GM21390 (cell line): ENCODE measurements at regions not wholly inside any gene's neighbourhood (a gene's known extent, or its start where the extent isn't known, plus 50 kb on each side); places are given as distances from the start of the nearest gene placed in this dataset.
A peak's percentile ranks its signal among the peaks of the same experiment; 100 is the strongest.
"Not testable (repeated sequence)": the region's sequence is repeated elsewhere in the genome, so short reads cannot be mapped to it uniquely, and the experiment has no call there.

Experiments
- ATAC-seq: cut with Tn5 transposase; IDR thresholded peaks from one replicate; pipeline ENCODE4 v1.9.1; 2021; ENCODE audit not compliant: unreplicated experiment

GRCh38 chr2:84223191-84223590 is 235.9 kb downstream of the SUCLG1 start:
- no peak for ATAC-seq

GRCh38 chr2:84221102-84221501 is 238.0 kb downstream of the SUCLG1 start:
- ATAC-seq: not testable (repeated sequence)

GRCh38 chr2:84217456-84217855 is 241.6 kb downstream of the SUCLG1 start:
- ATAC-seq: no peak

GRCh38 chr2:84214455-84214854 is 244.6 kb downstream of the SUCLG1 start:
- no peak for ATAC-seq

- peak; percentile 93 for ATAC-seq
Measured at GRCh38 chr2:84212611-84213314, 246.3 kb downstream of the SUCLG1 start.

- no peak for ATAC-seq
Measured at GRCh38 chr2:84209941-84210340, 249.1 kb downstream of the SUCLG1 start.

- no peak for ATAC-seq
Measured at GRCh38 chr2:84204995-84205394, 254.1 kb downstream of the SUCLG1 start.

- no peak for ATAC-seq
Measured at GRCh38 chr2:84202166-84202565, 256.9 kb downstream of the SUCLG1 start.

GRCh38 chr2:84201158-84201557 is 257.9 kb downstream of the SUCLG1 start:
- no peak for ATAC-seq

- ATAC-seq: no peak
Measured at GRCh38 chr2:84197901-84198300, 261.2 kb downstream of the SUCLG1 start.

- ATAC-seq: no peak
Measured at GRCh38 chr2:84194949-84195644, 264.0 kb downstream of the SUCLG1 start.

- no peak for ATAC-seq
Measured at GRCh38 chr2:84194181-84194580, 264.9 kb downstream of the SUCLG1 start.

- ATAC-seq: no peak
Measured at GRCh38 chr2:84187258-84187657, 271.8 kb downstream of the SUCLG1 start.

- ATAC-seq: no peak
Measured at GRCh38 chr2:84181927-84182326, 277.2 kb downstream of the SUCLG1 start.

- ATAC-seq: no peak
Measured at GRCh38 chr2:84177733-84178132, 281.3 kb downstream of the SUCLG1 start.

GRCh38 chr2:84175970-84176369 is 283.1 kb downstream of the SUCLG1 start:
- no peak for ATAC-seq

- no peak for ATAC-seq
Measured at GRCh38 chr2:84175340-84175739, 283.7 kb downstream of the SUCLG1 start.

GRCh38 chr2:84173041-84173440 is 286.0 kb downstream of the SUCLG1 start:
- ATAC-seq: no peak

GRCh38 chr2:84170979-84171378 is 288.1 kb downstream of the SUCLG1 start:
- no peak for ATAC-seq

GRCh38 chr2:84169871-84170270 is 289.2 kb downstream of the SUCLG1 start:
- ATAC-seq: no peak

GRCh38 chr2:84168552-84168951 is 290.5 kb downstream of the SUCLG1 start:
- not testable (repeated sequence) for ATAC-seq

- ATAC-seq: no peak
Measured at GRCh38 chr2:84165256-84165655, 293.8 kb downstream of the SUCLG1 start.

- no peak for ATAC-seq
Measured at GRCh38 chr2:84160453-84160852, 298.6 kb downstream of the SUCLG1 start.
